Left lung (tissue), 4 donors: ENCODE measurements at regions not wholly inside any gene's neighbourhood (a gene's known extent, or its start where the extent isn't known, plus 50 kb on each side); places are given as distances from the start of the nearest gene placed in this dataset.

Experiments used
- ATAC-seq: fragments of 200-7000 bp; cut with Tn5 transposase; one replicate; pipeline ENCODE4 v1.9.1; 2020; ENCODE audit warnings: moderate library complexity
- DNase-seq, 4 donors: peaks; one replicate each; pipeline ENCODE4 v3.0.0-alpha.2; 2013 to 2020
- H3K27ac ChIP-seq, 2 donors: fragments of 200-600 bp; sonication (generic) in 1 of 2; one replicate each; pipeline versions ENCODE4 v1.5.0 to v1.8.0; 2020 to 2021
- H3K27me3 ChIP-seq, 2 donors: fragments of 200-600 bp; sonication (generic) in 1 of 2; one replicate each; pipeline versions ENCODE4 v1.5.0 to v1.8.0; 2020 to 2021
- H3K36me3 ChIP-seq, 2 donors: fragments of 200-600 bp; sonication (generic) in 1 of 2; one replicate each; pipeline versions ENCODE4 v1.5.0 to v1.8.0; 2020 to 2021
- H3K4me1 ChIP-seq, 2 donors: fragments of 200-600 bp; one replicate each; pipeline ENCODE4 v1.8.0; 2021
- H3K4me3 ChIP-seq, 2 donors: fragments of 200-600 bp; sonication (generic) in 1 of 2; one replicate each; pipeline versions ENCODE4 v1.5.0 to v1.8.0; 2020 to 2021; ENCODE audit warnings: mild to moderate bottlenecking in 1 of 2
- H3K9me3 ChIP-seq, 2 donors: fragments of 200-600 bp; sonication (generic) in 1 of 2; one replicate each; pipeline versions ENCODE4 v1.5.0 to v1.8.0; 2020 to 2021
- intact Hi-C, 2 donors: fragments of 100-400 bp; cut with DNase I; formaldehyde crosslinking; loops; one replicate each; pipeline versions ENCODE4 v1.11.2 to v1.14.2; 2022
- TF ChIP-seq, protein P1 (sequence below), 2 donors: fragments of 200-600 bp; sonication (generic) in 1 of 2; IDR thresholded peaks; one replicate each; pipeline versions ENCODE4 v1.5.0 to v1.8.0; 2021; ENCODE audit warnings: antibody characterized with exemption in 2 of 2
- donor health status: DM: no; HTN: yes; CAD: no.
- donor health status: DM: no; HTN: no; CAD: no.

GRCh38 chr13:33624253-33624652 is 193.7 kb upstream of the RFC3 start:
- ATAC-seq, result no peak
- no peak overlapping the region for H3K4me3 ChIP-seq
- no peak overlapping the region for H3K27ac ChIP-seq
- TF ChIP-seq, protein P1, sequence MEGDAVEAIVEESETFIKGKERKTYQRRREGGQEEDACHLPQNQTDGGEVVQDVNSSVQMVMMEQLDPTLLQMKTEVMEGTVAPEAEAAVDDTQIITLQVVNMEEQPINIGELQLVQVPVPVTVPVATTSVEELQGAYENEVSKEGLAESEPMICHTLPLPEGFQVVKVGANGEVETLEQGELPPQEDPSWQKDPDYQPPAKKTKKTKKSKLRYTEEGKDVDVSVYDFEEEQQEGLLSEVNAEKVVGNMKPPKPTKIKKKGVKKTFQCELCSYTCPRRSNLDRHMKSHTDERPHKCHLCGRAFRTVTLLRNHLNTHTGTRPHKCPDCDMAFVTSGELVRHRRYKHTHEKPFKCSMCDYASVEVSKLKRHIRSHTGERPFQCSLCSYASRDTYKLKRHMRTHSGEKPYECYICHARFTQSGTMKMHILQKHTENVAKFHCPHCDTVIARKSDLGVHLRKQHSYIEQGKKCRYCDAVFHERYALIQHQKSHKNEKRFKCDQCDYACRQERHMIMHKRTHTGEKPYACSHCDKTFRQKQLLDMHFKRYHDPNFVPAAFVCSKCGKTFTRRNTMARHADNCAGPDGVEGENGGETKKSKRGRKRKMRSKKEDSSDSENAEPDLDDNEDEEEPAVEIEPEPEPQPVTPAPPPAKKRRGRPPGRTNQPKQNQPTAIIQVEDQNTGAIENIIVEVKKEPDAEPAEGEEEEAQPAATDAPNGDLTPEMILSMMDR (IDR thresholded peaks at IDR 0.05), result no peak
- H3K9me3 ChIP-seq, result no peaks in the 10 kb centered on the region
- DNase-seq, result no peak
- H3K4me1 ChIP-seq, result no peaks in the 10 kb centered on the region
- H3K36me3 ChIP-seq, result no peaks in the 10 kb centered on the region
- intact Hi-C loops, result no loop called here
- H3K27me3 ChIP-seq, result no peaks in the 10 kb centered on the region

- ATAC-seq (no peak), DNase-seq (no peak)
- Histone ChIP-seq H3K27ac (no peak overlapping the region), H3K36me3 (no peaks in the 10 kb centered on the region), H3K27me3 (no peaks in the 10 kb centered on the region), H3K9me3 (no peaks in the 10 kb centered on the region), H3K4me1 (no peaks in the 10 kb centered on the region), H3K4me3 (no peak overlapping the region)
- intact Hi-C loops, result no loop called here
- TF ChIP-seq, protein P1 (IDR thresholded peaks at IDR 0.05), result no peak
Observed at GRCh38 chr13:33624740-33625139, 193.2 kb upstream of the RFC3 start.

DNA sequence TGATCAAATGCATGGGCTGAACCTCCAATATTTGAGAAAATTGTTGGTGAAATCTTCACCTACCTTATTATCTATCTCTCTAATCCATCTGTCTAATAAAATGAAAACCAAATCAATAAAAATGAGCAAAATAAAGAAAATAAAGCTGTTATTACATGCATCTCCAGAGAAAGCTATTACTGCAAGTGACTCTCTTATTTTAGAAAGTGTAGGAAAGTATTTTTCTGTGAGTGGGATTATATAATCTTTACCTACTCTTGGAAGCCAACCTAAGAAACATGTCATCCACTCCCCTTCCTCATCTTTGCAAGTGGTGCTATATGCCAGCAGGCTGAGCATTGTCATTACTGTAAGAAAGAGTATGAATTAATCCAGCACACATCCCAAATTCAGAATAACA is 191.5 kb upstream of the RFC3 start:
- Histone ChIP-seq H3K27ac (no peak overlapping the region), H3K4me1 (no peaks in the 10 kb centered on the region), H3K36me3 (no peaks in the 10 kb centered on the region), H3K27me3 (no peaks in the 10 kb centered on the region), H3K4me3 (no peak overlapping the region), H3K9me3 (no peaks in the 10 kb centered on the region)
- ATAC-seq (no peak), DNase-seq (no peak)
- intact Hi-C loops, result no loop called here
- TF ChIP-seq, protein P1 (IDR thresholded peaks at IDR 0.05), result no peak

GRCh38 chr13:33628662-33629061 is 189.3 kb upstream of the RFC3 start:
- no peak for ATAC-seq
- H3K9me3 ChIP-seq, result no peaks in the 10 kb centered on the region
- TF ChIP-seq, protein P1 (IDR thresholded peaks at IDR 0.05), result no peak
- DNase-seq, result no peak
- intact Hi-C loops, result no loop called here
- no peaks in the 10 kb centered on the region for H3K27me3 ChIP-seq
- H3K27ac ChIP-seq, result no peak overlapping the region
- H3K36me3 ChIP-seq, result no peaks in the 10 kb centered on the region
- no peaks in the 10 kb centered on the region for H3K4me1 ChIP-seq
- no peak overlapping the region for H3K4me3 ChIP-seq

GRCh38 chr13:33629605-33630360 is 188.2 kb upstream of the RFC3 start:
- ATAC-seq (no peak), DNase-seq (no peak)
- Histone ChIP-seq H3K27ac (no peak overlapping the region), H3K27me3 (no peaks in the 10 kb centered on the region), H3K4me3 (no peak overlapping the region), H3K4me1 (no peaks in the 10 kb centered on the region), H3K36me3 (no peaks in the 10 kb centered on the region), H3K9me3 (no peaks in the 10 kb centered on the region)
- intact Hi-C loops, result no loop called here
- TF ChIP-seq, protein P1 (IDR thresholded peaks at IDR 0.05), result no peak
